GM12891 (cell line): ENCODE measurements at regions not wholly inside any gene's neighbourhood (a gene's known extent, or its start where the extent isn't known, plus 50 kb on each side); places are given as distances from the start of the nearest gene placed in this dataset.

Experiments
- DNase-seq: peaks from one replicate; pipeline ENCODE4 v3.0.0; 2011; ENCODE audit warnings: low spot score; ENCODE audit not compliant: insufficient read length
- FAIRE-seq: peaks from 2 replicates; lab custom pipeline; 2011; peaks lifted over from hg19 to GRCh38; lab: Jason Lieb, UNC
- PAX5 ChIP-seq: IDR thresholded peaks from 2 replicates; pipeline ENCODE4 v1.6.1; 2011; ENCODE audit warnings: low read length, moderate library complexity, mild to moderate bottlenecking; ENCODE audit not compliant: insufficient read depth, severe bottlenecking
- POLR2A ChIP-seq: IDR thresholded peaks from 2 replicates; pipeline ENCODE4 v1.6.1; 2011; ENCODE audit warnings: low read depth, low read length, control low read depth
- POLR2AphosphoS5 ChIP-seq: IDR thresholded peaks from 2 replicates; pipeline ENCODE4 v1.6.1; 2011; ENCODE audit warnings: low read depth, low read length, control low read depth
- POU2F2 ChIP-seq: IDR thresholded peaks from 2 replicates; pipeline ENCODE4 v1.6.1; 2011; ENCODE audit warnings: low read depth, mild to moderate bottlenecking, control low read depth, low read length, moderate library complexity
- SPI1 ChIP-seq: IDR thresholded peaks from 2 replicates; pipeline ENCODE4 v1.6.1; 2011; ENCODE audit warnings: low read depth, low read length, control low read depth
- TAF1 ChIP-seq: IDR thresholded peaks from 2 replicates; pipeline ENCODE4 v1.6.1; 2011; ENCODE audit warnings: low read depth, low read length, control low read depth

DNA sequence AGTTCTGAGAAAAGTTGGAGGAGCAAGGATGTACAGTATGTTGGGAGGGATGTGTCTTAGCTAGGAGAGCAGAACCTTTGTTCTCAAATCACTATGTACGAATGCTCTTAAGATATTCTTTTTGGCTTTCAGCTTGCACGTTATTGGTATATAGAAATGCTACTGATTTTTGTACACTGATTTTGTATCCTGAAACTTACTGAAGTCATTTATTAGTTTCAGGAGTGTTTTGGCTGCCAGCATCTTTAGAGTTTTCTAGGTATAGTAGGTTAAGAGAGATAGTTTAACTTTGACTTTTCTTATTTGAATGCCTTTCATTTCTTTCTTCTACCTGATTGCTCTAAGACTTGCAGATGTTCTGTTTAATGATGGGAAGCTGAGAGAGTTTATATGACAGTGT is 442.8 kb upstream of the FBXO33 start:
- TF ChIP-seq SPI1, result no peak
- TF ChIP-seq POU2F2, result no peak
- no peak for TF ChIP-seq TAF1
- TF ChIP-seq POLR2AphosphoS5, result no peak
- no peak for TF ChIP-seq PAX5
- no peak for TF ChIP-seq POLR2A
- FAIRE-seq (peak; percentile 31), DNase-seq (no peak)

DNA sequence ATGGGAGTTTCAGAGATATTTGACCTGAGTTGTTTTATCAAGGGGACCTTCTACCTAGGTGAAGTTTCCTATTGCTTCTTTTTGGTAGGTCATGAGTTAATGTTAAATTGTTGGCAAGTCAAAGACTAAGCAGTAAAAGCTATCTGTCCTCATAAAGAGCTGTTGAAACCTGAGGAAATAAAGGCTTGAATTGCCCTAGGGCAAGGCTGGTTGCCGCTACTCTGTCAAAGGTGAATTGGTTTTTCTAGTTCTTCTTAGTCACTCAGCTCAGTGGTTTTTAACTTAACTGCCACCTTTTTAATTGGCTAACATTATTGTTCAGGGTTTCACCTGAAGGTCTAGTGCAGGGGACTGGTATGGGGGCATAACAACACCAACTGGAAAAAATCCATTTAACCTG is 441.6 kb upstream of the FBXO33 start:
- DNase-seq, result no peak
- no peak for FAIRE-seq
- TF ChIP-seq SPI1, result no peak
- no peak for TF ChIP-seq POLR2AphosphoS5
- no peak for TF ChIP-seq POLR2A
- TF ChIP-seq TAF1, result no peak

DNA sequence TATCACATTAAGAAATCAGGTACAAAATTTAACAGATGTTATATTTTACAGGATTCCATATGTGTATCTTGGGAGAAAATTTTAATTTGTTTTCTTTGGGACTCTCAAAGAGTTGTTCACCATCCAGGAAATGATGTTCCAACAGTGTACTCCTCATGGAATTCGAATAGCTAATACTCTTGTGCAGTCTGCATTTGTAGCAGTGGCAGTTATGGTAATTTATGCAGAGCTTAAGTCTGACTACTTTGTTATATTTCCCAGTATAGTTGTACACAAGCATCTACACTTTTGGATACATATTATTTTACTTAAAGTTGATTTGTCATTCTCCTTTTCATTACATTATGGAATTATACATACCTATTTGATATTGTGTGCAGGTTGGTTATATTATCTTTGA is 436.7 kb upstream of the FBXO33 start:
- TF ChIP-seq PAX5, result no peak
- no peak for TF ChIP-seq POLR2A
- TF ChIP-seq SPI1, result no peak
- no peak for TF ChIP-seq TAF1
- no peak for TF ChIP-seq POLR2AphosphoS5
- FAIRE-seq, result no peak
- no peak for DNase-seq

DNA sequence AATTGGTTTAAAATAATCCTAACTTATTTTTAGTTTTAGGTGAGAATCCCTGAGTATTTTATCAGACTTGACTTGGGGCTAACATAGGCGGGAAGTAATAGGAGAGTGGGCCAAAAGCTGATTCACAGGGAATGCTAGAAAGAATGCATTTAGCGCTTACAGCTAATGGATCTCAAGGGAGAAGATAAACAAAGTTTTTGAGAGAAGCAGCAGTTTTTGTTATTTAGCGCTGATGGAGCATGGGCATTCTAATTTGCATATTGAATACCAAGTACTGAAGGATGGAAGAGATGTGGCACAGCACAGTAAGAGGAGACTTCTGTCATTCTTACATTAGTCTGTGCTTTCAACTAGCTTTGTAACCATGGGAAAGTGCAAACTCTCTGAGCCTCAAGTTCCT is 436.0 kb upstream of the FBXO33 start:
- no peak for FAIRE-seq
- DNase-seq, result no peak
- TF ChIP-seq POLR2AphosphoS5, result no peak
- TF ChIP-seq TAF1, result no peak
- no peak for TF ChIP-seq PAX5
- TF ChIP-seq POLR2A, result no peak
- TF ChIP-seq SPI1, result no peak
- TF ChIP-seq POU2F2, result no peak

DNA sequence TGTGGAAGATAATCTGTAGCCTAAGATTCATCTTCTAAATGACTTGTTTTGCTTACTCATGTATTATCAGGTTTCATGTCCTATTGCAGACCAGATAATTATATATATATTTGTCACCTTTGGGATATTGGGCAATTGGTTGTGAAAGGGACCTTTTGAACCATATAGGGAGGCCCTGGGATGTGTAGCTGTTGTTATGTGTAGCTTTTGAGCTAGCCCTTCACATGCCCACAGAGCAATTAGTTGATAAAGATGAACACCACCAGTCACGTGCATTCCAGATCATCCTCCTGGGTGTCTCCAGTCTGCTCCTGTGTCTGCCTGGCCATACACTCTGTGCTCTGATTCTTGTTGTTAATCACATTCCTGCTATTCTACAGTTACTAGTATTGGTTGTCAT is 431.2 kb upstream of the FBXO33 start:
- TF ChIP-seq TAF1 (no peak), SPI1 (no peak), PAX5 (no peak), POLR2A (no peak), POU2F2 (no peak), POLR2AphosphoS5 (no peak)
- no peak for FAIRE-seq
- no peak for DNase-seq

DNA sequence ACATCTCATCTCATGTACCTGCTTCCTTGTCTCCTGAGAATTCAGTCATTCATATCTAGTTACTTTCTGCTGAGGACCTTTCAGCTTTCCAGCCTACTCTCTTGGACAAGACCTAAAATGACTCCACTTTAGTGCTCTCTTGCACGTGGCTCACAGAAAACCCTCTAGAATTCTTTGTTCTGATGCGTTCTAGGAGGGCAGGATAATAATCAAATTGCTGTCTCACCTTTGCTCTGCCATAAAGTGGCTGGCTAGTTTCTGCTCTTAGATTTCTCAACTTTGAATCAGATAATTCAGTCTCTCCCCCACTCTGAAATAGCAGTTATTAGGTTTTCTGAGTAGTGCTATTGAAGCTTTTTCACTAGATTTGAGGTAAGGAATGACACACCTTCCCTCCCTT is 429.5 kb upstream of the FBXO33 start:
- FAIRE-seq (no peak), DNase-seq (no peak)
- TF ChIP-seq TAF1 (no peak), SPI1 (no peak), PAX5 (no peak), POU2F2 (no peak), POLR2A (no peak), POLR2AphosphoS5 (no peak)

DNA sequence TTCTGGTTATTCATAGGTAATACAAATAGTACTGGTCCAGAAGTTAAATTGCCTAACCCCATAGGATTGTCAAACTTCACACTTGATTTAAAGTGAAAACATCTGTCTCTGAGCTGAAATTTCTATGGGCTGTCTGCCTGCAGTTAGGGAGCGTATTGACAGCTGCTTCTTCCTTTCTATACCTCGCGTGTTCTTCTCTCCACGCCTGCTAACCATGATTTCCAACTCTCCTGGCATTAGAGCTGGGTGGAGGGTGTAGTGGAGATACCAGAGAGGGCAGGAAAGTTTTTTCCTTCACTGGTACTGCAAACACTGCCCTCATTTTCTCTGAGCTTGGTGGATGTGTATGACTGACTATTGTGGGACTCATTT is 429.0 kb upstream of the FBXO33 start:
- TF ChIP-seq PAX5 (no peak), POLR2A (no peak), TAF1 (no peak), SPI1 (no peak), POLR2AphosphoS5 (no peak), POU2F2 (no peak)
- no peak for DNase-seq
- no peak for FAIRE-seq

DNA sequence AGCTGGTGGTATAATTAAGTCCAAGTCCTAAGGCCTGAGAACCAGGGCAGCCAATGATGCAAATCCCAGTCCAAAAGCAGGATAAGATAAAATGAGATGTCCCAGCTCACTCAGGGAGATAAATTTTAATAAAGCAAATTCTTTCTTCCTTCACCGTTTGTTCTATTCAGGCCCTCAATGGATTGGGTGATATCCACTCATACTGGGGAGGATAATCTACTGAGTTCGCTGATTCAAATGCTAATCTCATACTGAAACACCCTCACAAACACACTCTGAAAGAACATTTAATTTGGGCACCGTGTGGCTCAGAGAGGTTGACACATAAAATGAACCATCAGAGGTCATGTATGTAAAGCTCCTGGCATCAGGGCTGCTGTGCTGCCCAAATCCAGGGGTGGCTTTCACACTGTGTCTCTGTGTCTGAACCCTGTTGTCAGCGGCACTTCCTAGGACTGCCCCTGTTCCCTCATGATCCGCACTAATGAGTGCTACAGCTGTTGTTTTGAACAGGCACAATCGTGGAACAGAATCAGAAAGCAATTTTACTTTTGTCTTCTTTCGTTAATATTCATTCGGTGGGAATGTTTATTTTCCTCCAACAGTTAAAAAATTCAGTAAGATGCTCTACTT is 428.5 kb upstream of the FBXO33 start:
- FAIRE-seq, result no peak
- TF ChIP-seq POLR2AphosphoS5 (no peak), POLR2A (no peak), SPI1 (no peak), PAX5 (no peak), POU2F2 (no peak), TAF1 (no peak)
- DNase-seq, result no peak

DNA sequence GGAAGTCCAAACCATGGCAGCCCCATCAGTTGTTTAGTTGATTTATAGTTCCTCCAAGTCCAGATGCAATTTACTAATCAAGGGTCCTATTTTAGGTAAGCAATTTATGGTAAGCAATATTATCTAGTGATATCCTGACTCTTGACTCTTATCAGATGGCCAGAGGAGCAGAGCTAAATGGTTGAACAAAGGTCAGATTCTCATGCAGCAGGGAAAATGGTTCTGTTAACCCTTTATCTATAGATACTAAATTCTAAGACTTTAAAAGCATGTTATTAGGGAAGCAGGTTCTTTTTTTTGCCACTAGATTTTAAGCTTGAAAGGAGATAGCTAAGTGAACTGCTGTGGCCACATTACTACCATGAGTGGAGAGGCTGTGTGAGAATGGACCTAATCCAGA is 427.1 kb upstream of the FBXO33 start:
- no peak for DNase-seq
- FAIRE-seq, result no peak
- TF ChIP-seq TAF1, result no peak
- TF ChIP-seq POLR2A, result no peak
- TF ChIP-seq POLR2AphosphoS5, result no peak
- TF ChIP-seq PAX5, result no peak
- no peak for TF ChIP-seq SPI1
- TF ChIP-seq POU2F2, result no peak

DNA sequence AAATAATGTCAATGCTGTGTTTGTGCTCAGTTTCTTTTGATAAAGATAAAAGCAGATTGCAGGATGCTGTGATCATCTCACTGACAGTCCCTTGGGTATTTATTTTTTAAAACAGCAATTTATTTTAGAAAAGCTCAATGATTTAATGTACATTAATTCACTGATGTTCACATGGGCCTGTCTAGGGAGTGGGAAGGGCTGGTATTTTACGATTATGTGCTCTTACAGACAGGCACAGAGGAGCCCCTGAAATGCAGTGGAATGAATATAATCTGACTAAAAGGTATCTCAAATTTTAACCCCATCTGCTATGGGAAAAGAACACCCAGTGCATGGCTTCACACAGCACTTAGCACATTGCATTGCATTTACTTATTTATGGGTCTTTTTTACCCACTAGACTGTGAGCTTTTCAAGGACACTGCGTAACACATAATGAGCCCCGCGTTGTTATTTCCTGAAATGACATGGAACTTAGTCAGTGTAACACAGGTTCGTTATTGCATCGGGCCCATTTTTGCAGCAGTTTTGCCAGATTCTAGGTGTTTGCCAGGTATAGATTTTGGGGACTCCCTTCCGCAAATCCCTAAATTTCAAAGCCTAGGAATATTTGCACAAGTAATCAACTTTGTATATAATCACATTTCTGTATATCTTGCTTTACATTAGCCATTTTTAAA is 425.3 kb upstream of the FBXO33 start:
- FAIRE-seq, result no peak
- TF ChIP-seq TAF1, result no peak
- TF ChIP-seq SPI1, result no peak
- no peak for TF ChIP-seq POLR2AphosphoS5
- no peak for DNase-seq

DNA sequence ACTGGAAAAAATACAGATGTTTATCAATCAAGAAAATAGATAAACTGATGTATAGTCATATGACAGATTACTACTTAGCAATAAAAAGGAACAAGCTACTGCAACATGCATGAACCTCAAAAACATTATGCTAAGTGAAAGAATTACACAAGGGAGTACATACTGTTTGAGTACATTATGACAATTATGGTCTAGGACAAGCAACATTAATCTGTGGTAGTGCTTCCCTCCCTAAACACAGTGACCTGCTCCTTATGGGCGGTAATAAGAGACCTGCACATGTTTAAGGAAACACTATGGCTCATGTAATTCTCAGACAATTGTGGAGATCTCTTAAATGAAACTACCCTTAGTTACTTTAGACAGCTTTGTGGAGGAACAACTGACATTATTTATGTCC is 421.2 kb upstream of the FBXO33 start:
- FAIRE-seq (no peak), DNase-seq (no peak)

More for the DNA sequence above, 421.2 kb upstream of the FBXO33 start:
- TF ChIP-seq SPI1 (no peak), POLR2A (no peak)
